ENCODE measurements at regions not wholly inside any gene's neighbourhood (a gene's known extent, or its start where the extent isn't known, plus 50 kb on each side); places are given as distances from the start of the nearest gene placed in this dataset.

DNA sequence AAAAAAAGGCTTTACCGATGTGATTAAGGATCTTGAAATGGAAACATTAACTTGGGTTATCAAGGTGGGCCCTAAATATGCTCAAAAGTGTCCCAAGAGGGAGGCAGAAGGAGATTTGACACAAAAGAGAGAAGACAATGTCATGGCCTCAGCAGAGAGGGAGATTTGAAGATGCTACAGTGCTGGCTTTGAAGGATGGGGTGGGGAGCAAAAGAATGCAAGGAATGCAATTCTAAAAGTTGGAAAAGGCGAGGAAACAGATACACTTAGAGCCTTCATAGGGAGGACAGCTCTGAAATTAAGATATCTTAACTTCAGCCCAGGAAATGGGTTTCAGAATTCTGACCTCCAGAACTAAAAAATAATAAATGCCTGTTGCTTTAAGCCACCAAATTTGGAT lies 314.5 kb upstream of the CCDC54 start:
- TF ChIP-seq PATZ1 (CRISPR knock-in tag; IDR thresholded peaks at IDR 0.05; ENCODE audit: borderline replicate concordance) (no peak), GLIS3 (CRISPR knock-in tag; IDR thresholded peaks at IDR 0.05) (no peak), BACH2 (CRISPR knock-in tag; IDR thresholded peaks at IDR 0.05; ENCODE audit: borderline replicate concordance) (no peak), ZNF70 (CRISPR knock-in tag; IDR thresholded peaks at IDR 0.05) (no peak), ESRRG (CRISPR knock-in tag; IDR thresholded peaks at IDR 0.05) (no peak), SNAI2 (CRISPR knock-in tag; IDR thresholded peaks at IDR 0.05) (no peak), PPARA (CRISPR knock-in tag; IDR thresholded peaks at IDR 0.05; ENCODE audit: borderline replicate concordance) (no peak), CSDC2 (CRISPR knock-in tag; IDR thresholded peaks at IDR 0.05) (no peak), ZFP3 (CRISPR knock-in tag; IDR thresholded peaks at IDR 0.05) (no peak)
- TF ChIP-seq, protein P1, sequence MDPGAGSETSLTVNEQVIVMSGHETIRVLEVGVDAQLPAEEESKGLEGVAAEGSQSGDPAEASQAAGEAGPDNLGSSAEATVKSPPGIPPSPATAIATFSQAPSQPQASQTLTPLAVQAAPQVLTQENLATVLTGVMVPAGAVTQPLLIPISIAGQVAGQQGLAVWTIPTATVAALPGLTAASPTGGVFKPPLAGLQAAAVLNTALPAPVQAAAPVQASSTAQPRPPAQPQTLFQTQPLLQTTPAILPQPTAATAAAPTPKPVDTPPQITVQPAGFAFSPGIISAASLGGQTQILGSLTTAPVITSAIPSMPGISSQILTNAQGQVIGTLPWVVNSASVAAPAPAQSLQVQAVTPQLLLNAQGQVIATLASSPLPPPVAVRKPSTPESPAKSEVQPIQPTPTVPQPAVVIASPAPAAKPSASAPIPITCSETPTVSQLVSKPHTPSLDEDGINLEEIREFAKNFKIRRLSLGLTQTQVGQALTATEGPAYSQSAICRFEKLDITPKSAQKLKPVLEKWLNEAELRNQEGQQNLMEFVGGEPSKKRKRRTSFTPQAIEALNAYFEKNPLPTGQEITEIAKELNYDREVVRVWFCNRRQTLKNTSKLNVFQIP (CRISPR knock-in tag; IDR thresholded peaks at IDR 0.05; ENCODE audit: borderline replicate concordance, low read depth) = no peak

Measured in SK-N-SH treated with all-trans-retinoic acid at 6 μM for 48 hours (cell line).